Osteoblast (primary cell): ENCODE measurements at regions not wholly inside any gene's neighbourhood (a gene's known extent, or its start where the extent isn't known, plus 50 kb on each side); places are given as distances from the start of the nearest gene placed in this dataset.

Source experiments
- DNase-seq: peaks from one replicate; pipeline ENCODE4 v3.0.0; 2011; ENCODE audit warnings: low spot score, mixed read lengths; ENCODE audit not compliant: insufficient read length; ENCODE audit errors: missing footprints
- H2AFZ ChIP-seq: 2 replicates; pipeline ENCODE4 v1.6.0; 2011; ENCODE audit warnings: mild to moderate bottlenecking, low read length
- H3K27ac ChIP-seq: 2 replicates; pipeline ENCODE4 v1.5.1; 2011; ENCODE audit warnings: mild to moderate bottlenecking, low read depth, low read length, moderate library complexity
- H3K27me3 ChIP-seq: 2 replicates; pipeline ENCODE4 v1.6.0; 2012; ENCODE audit warnings: mild to moderate bottlenecking, control low read depth, inconsistent platforms, low read length, moderate library complexity; ENCODE audit not compliant: insufficient read depth
- H3K36me3 ChIP-seq: 2 replicates; pipeline ENCODE4 v1.5.1; 2011; ENCODE audit warnings: mild to moderate bottlenecking, low read length, control low read depth, moderate library complexity; ENCODE audit not compliant: insufficient read depth
- H3K4me1 ChIP-seq: 2 replicates; pipeline ENCODE4 v1.5.1; 2011; ENCODE audit warnings: mild to moderate bottlenecking, low read length, control low read depth, moderate library complexity; ENCODE audit not compliant: insufficient read depth
- H3K4me2 ChIP-seq: 2 replicates; pipeline ENCODE4 v1.6.0; 2011; ENCODE audit warnings: mild to moderate bottlenecking, low read length; ENCODE audit not compliant: insufficient read depth
- H3K4me3 ChIP-seq: fragments of 200-600 bp; sonication (generic); 3 replicates; pipeline ENCODE4 v1.5.1; 2012; ENCODE audit warnings: mild to moderate bottlenecking, low read length, inconsistent platforms; ENCODE audit not compliant: insufficient read depth
- H3K79me2 ChIP-seq: 2 replicates; pipeline ENCODE4 v1.6.0; 2012; ENCODE audit warnings: mild to moderate bottlenecking, low read length, control low read depth, inconsistent platforms; ENCODE audit not compliant: insufficient read depth
- H3K9me3 ChIP-seq: 2 replicates; pipeline ENCODE4 v1.5.1; 2011; ENCODE audit warnings: low read depth, low read length, control low read depth
- H4K20me1 ChIP-seq: 2 replicates; pipeline ENCODE4 v1.6.0; 2012; ENCODE audit warnings: mild to moderate bottlenecking, low read length, control low read depth; ENCODE audit not compliant: insufficient read depth
- TF ChIP-seq, protein P1 (sequence below): IDR thresholded peaks from 2 replicates; pipeline ENCODE4 v1.5.1; 2011; ENCODE audit warnings: mild to moderate bottlenecking, low read depth, low read length, moderate library complexity; ENCODE audit errors: extremely low read depth

DNA sequence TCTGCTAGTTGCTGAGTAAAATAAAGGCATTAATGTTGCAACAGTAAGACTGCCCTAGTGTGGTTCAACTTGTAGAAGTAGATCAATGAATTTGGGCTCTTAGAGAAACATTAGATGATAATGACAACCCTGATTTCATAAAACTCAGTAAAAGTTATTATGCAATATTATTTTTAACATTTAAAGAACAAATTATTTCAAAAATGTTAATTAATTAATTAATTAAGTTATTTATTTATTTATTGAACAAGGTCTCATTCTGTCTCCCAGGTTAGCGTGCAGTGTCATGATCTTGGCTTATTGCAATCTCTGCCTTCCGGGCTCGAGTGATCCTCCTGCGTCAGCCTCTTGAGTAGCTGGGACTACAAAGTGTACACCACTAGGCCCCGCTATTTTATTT, 1016.4 kb downstream of the VRK1 start:
- Histone ChIP-seq H3K9me3 (no peaks in the 10 kb centered on the region), H3K36me3 (no peaks in the 10 kb centered on the region), H4K20me1 (no peaks in the 10 kb centered on the region), H3K27ac (no peak overlapping the region), H3K4me2 (no peak overlapping the region), H3K27me3 (no peaks in the 10 kb centered on the region), H2AFZ (no peak overlapping the region), H3K79me2 (no peaks in the 10 kb centered on the region), H3K4me3 (no peak overlapping the region), H3K4me1 (no peaks in the 10 kb centered on the region)
- TF ChIP-seq, protein P1, sequence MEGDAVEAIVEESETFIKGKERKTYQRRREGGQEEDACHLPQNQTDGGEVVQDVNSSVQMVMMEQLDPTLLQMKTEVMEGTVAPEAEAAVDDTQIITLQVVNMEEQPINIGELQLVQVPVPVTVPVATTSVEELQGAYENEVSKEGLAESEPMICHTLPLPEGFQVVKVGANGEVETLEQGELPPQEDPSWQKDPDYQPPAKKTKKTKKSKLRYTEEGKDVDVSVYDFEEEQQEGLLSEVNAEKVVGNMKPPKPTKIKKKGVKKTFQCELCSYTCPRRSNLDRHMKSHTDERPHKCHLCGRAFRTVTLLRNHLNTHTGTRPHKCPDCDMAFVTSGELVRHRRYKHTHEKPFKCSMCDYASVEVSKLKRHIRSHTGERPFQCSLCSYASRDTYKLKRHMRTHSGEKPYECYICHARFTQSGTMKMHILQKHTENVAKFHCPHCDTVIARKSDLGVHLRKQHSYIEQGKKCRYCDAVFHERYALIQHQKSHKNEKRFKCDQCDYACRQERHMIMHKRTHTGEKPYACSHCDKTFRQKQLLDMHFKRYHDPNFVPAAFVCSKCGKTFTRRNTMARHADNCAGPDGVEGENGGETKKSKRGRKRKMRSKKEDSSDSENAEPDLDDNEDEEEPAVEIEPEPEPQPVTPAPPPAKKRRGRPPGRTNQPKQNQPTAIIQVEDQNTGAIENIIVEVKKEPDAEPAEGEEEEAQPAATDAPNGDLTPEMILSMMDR, result no peak
- DNase-seq, result no peak

DNA sequence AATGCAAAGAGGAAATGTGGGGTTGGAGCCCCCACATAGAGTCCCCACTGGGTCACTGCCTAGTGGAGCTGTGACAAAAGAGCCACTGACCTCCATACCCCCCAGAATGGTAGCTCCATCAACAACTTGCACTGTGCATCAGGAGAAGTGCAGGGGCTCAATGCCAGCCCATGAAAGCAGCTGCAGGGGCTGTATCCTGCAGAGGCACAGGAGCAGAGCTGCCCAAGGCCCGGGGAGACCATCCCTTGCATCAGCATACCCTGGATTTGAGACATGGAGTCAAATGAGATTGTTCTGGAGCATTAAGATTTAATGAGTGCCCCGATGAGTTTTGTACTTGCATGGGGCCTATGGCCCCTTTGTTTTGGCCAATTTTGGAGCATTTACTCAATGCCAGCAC, 1023.6 kb downstream of the VRK1 start:
- Histone ChIP-seq H3K27ac (no peak overlapping the region), H3K4me2 (no peak overlapping the region)

DNA sequence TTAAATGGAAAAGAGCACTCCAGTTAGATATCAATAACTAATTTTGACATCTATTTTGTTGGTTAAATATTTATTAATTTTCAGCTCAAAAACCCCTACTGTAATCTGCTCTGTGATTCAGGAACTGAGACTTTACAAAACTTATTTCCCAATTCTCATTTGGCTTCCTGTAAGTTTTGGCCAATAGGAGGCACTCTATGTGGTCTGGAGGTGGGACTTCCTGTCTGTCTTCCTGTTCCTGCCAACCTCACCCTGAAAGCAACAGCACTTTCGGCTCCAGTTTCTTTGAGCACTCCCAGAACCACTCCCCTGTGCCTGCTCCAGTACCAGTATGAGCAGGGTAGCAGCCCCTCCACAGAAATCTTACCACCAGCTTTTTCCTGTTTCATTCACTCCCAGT, 1027.0 kb downstream of the VRK1 start:
- H3K36me3 ChIP-seq, result no peaks in the 10 kb centered on the region
- DNase-seq, result no peak
- no peaks in the 10 kb centered on the region for H3K4me1 ChIP-seq
- no peak overlapping the region for H3K4me3 ChIP-seq
- H2AFZ ChIP-seq, result no peak overlapping the region
- no peak overlapping the region for H3K4me2 ChIP-seq
- H3K27me3 ChIP-seq, result no peaks in the 10 kb centered on the region
- TF ChIP-seq, protein P1, result no peak
- H3K9me3 ChIP-seq, result no peaks in the 10 kb centered on the region
- H3K27ac ChIP-seq, result no peak overlapping the region
- H4K20me1 ChIP-seq, result no peaks in the 10 kb centered on the region
- no peaks in the 10 kb centered on the region for H3K79me2 ChIP-seq

More for the DNA sequence above, 1023.6 kb downstream of the VRK1 start:
- H3K79me2 ChIP-seq, result no peaks in the 10 kb centered on the region
- H3K36me3 ChIP-seq, result no peaks in the 10 kb centered on the region
- no peaks in the 10 kb centered on the region for H3K9me3 ChIP-seq
- no peak for DNase-seq
- H4K20me1 ChIP-seq, result no peaks in the 10 kb centered on the region
- no peaks in the 10 kb centered on the region for H3K27me3 ChIP-seq
- H3K4me3 ChIP-seq, result no peak overlapping the region
- no peak overlapping the region for H2AFZ ChIP-seq
- TF ChIP-seq, protein P1, result no peak
- H3K4me1 ChIP-seq, result no peaks in the 10 kb centered on the region

DNA sequence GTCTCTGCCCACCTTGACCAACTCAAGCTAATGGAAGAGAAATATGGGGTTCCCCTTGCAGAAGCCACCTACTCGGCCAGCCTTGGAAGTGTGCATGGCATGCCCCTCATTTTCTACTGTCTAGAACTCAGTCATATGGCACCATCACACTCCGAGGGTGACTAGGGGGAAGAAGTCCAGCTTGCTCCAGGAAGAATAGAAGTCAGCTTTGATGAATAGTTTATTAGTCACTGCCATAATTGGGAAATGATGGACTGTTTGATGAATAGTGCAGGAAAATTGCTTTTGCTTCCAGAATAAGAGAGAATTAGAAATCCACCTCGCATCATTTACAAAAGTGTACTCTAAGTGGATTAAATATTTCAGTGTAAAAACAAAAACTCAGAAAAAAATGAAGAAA, 1030.6 kb downstream of the VRK1 start:
- H3K36me3 ChIP-seq, result no peaks in the 10 kb centered on the region
- TF ChIP-seq, protein P1, result no peak
- no peaks in the 10 kb centered on the region for H3K4me1 ChIP-seq
- H3K79me2 ChIP-seq, result no peaks in the 10 kb centered on the region
- no peak overlapping the region for H3K4me2 ChIP-seq
- H2AFZ ChIP-seq, result no peak overlapping the region
- no peaks in the 10 kb centered on the region for H4K20me1 ChIP-seq
- no peaks in the 10 kb centered on the region for H3K9me3 ChIP-seq
- H3K4me3 ChIP-seq, result no peak overlapping the region
- no peak for DNase-seq
- H3K27ac ChIP-seq, result no peak overlapping the region
- no peaks in the 10 kb centered on the region for H3K27me3 ChIP-seq
